K562 (cell line): ENCODE measurements at regions not wholly inside any gene's neighbourhood (a gene's known extent, or its start where the extent isn't known, plus 50 kb on each side); places are given as distances from the start of the nearest gene placed in this dataset.
A peak's percentile ranks its signal among the peaks of the same experiment; 100 is the strongest.

Experiments
- C11orf30 ChIP-seq: fragments of 450-650 bp; IDR thresholded peaks from 2 replicates; pipeline ENCODE4 v1.6.1; 2016; ENCODE audit warnings: low read depth, mild to moderate bottlenecking
- CBX1 ChIP-seq: sonication (generic); IDR thresholded peaks from 2 replicates; pipeline ENCODE4 v1.6.1; 2016; ENCODE audit warnings: antibody characterized with exemption, low read depth, mild to moderate bottlenecking
- ETV5 ChIP-seq: sonication (generic); formaldehyde crosslinking; IDR thresholded peaks from 2 replicates; pipeline ENCODE4 v1.4.0; 2020; ENCODE audit warnings: low read depth, mild to moderate bottlenecking, missing genetic modification reagents
- MCM3 ChIP-seq: fragments of 450-650 bp; IDR thresholded peaks from 2 replicates; pipeline ENCODE4 v1.6.1; 2016
- MGA ChIP-seq: fragments of 450-650 bp; IDR thresholded peaks from 2 replicates; pipeline ENCODE4 v1.6.1; 2016; ENCODE audit warnings: mild to moderate bottlenecking, moderate library complexity
- NCOA2 ChIP-seq, 2 experiments: fragments of 450-650 bp; IDR thresholded peaks; 2 replicates each; pipeline ENCODE4 v1.6.1; 2018; ENCODE audit warnings: mild to moderate bottlenecking in 2 of 2, moderate library complexity in 1 of 2; ENCODE audit not compliant: partially characterized antibody in 2 of 2
- RB1 ChIP-seq: fragments of 450-650 bp; IDR thresholded peaks from 2 replicates; pipeline ENCODE4 v1.6.1; 2017; ENCODE audit warnings: low read depth, mild to moderate bottlenecking
- SNAPC5 ChIP-seq: fragments of 250-450 bp; sonication (Bioruptor Pico); IDR thresholded peaks from 2 replicates; pipeline ENCODE4 v1.8.0; 2021; ENCODE audit warnings: moderate library complexity, mild to moderate bottlenecking, inconsistent platforms
- ZNF717 ChIP-seq: fragments of 250-450 bp; sonication (Bioruptor Pico); IDR thresholded peaks from 2 replicates; pipeline ENCODE4 v1.5.0; 2021

DNA sequence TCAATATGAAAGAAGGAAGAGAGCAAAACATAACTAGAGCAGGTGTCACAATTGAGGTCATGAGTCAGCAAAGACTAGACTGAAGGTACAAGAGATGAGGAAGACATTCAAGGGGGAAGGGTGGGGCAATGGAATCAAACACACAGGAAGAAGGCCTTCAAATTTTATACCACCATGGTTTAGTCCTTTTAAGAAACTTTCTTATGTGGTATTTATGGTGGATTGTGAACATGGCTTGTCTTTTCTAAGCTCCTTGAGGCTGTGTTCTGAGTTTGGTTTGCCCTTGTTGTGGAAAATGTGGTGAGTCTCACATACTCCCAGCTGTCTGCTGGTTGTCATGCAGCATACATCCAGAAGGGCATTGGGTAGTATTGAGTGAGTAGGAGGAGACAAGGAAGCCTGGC is 62.1 kb downstream of the NABP1 start (continued):
- no peak for TF ChIP-seq MGA
- no peak for TF ChIP-seq NCOA2 (IDR thresholded peaks at IDR 0.05; ENCODE audit: partially characterized antibody in 2 of 2)
- peak; percentile 77 for TF ChIP-seq C11orf30
- no peak for TF ChIP-seq SNAPC5 (CRISPR knock-in tag)
- TF ChIP-seq MCM3, result no peak
- no peak for TF ChIP-seq RB1
- TF ChIP-seq CBX1, result no peak
- TF ChIP-seq ETV5 (CRISPR knock-in tag), result no peak
- no peak for TF ChIP-seq ZNF717 (CRISPR knock-in tag)
